ENCODE measurements at regions not wholly inside any gene's neighbourhood (a gene's known extent, or its start where the extent isn't known, plus 50 kb on each side); places are given as distances from the start of the nearest gene placed in this dataset.
A peak's percentile ranks its signal among the peaks of the same experiment; 100 is the strongest.
"Not testable (repeated sequence)": the region's sequence is repeated elsewhere in the genome, so short reads cannot be mapped to it uniquely, and the experiment has no call there.

GRCh38 chr5:163244445-163244987 is 192.9 kb upstream of the CCNG1 start:
- DNase-seq (ENCODE audit: low spot score in 2 of 2) (no peak), FAIRE-seq (no peak)

DNA sequence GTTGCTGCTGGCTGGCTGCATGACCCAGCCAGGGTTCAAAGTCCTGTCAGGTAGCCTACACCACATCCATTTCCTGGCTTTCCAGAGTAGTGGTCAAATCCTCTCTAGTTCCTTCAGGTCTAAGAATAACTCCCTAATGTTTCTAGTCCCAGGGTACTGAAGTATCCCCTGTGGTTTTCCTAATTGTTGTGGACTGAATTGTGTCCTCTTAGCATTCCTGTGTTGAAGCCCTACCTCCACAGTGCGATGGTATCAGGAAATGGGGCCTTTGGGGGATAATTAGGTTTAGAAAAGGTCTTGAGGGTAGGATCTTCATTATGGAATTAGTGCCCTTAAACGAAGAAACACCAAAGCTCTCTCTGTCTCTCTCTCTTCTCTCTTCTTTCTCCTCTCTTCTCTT is 191.8 kb upstream of the CCNG1 start:
- no peak for DNase-seq (ENCODE audit: low spot score in 2 of 2)
- FAIRE-seq: no peak

DNA sequence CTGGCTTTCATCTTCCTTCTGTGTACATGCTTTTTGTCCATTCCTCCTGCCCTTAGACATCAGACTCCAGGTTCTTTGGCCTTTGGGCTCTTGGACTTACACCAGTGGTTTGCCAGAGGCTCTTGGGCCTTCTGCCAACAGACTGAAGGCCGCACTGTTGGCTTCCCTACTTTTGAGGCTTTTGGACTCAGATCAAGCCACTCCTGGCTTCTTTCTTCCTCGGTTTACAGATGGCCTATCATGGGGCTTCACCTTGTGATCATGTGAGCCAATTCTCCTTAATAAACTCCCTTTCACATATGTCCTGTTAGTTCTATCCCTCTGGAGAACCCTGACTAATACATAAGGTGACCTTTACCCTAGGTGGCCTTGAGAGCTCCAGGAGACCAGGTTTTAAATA is 189.1 kb upstream of the CCNG1 start:
- FAIRE-seq (no peak), DNase-seq (ENCODE audit: low spot score in 2 of 2) (no peak)

- no peak for FAIRE-seq
- no peak for DNase-seq (ENCODE audit: low spot score in 2 of 2)
These were observed 188.5 kb upstream of the CCNG1 start for GRCh38 chr5:163248871-163249270.

- DNase-seq (ENCODE audit: low spot score in 2 of 2): no peak
- no peak for FAIRE-seq
These were observed 184.4 kb upstream of the CCNG1 start for GRCh38 chr5:163252950-163253349.

- FAIRE-seq: no peak
- DNase-seq (ENCODE audit: low spot score in 2 of 2): no peak
These were observed 177.9 kb upstream of the CCNG1 start for GRCh38 chr5:163259495-163259894.

GRCh38 chr5:163260471-163260870 is 176.9 kb upstream of the CCNG1 start:
- DNase-seq (ENCODE audit: low spot score in 2 of 2) (no peak), FAIRE-seq (no peak)

DNA sequence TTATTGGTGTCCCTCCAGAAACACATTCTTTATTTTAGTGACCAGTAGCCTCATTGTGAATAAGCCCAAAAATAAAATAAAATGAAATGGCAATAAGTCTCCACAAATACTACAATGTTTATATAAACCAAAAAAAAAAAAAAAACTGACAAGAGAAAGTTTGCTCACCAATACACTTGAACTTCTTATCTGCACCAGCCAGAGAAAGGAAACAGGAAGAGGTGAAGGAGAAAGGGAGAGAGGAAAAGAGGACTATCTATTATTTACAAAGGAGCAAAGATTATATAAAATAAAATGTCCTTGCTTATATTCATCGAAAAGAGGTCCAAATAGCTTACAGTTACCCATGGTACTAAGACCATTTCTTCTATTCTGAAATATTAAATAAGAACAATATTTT is 176.4 kb upstream of the CCNG1 start:
- no peak for DNase-seq (ENCODE audit: low spot score in 2 of 2)
- FAIRE-seq: no peak

DNA sequence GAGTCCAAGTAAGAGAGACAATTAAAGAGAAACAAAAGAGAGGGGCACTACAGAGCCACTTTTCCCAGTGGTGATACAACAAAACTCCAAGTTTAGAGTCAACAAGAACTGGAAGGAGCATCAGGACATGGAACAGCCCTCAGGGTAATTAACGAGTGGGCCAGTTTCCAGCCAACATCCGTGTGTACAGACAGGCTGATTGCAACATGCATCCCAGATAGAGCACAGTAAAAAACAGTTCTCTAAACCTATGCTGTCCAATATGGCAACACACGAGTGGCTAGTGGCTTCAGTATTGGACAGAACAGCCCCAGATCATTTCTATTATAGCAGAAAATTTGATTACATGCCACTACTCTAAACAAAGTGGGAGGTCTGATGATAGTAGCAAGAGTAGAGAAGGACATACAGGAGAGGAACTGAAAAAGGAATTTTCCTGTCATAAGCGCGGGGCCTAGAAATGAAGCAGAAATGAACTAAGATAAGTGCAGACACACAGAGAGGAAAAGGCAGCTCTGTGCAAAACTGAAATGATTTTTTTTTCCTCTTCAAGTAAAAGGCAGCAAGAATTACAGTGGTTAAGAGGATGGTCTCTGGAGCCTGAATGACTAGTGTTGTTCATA is 175.6 kb upstream of the CCNG1 start:
- FAIRE-seq (no peak), DNase-seq (ENCODE audit: low spot score in 2 of 2) (no peak)

DNA sequence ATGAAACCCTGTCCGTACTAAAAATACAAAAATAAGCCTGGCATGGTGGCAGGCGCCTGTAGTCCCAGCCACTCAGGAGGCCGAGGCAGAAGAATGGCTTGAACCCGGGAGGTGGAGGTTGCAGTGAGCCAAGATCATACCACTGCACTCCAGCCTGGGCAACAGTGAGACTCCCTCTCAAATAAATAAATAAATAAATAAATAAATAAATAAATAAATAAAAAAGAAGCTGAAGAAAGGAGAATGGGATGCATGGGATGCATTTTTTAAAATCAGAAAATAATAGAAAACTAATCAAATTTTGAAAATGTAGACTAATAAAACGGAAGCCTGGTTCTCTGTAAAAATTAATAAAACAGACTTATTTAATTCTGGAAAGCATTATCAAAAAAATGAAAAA is 171.1 kb upstream of the CCNG1 start:
- not testable (repeated sequence) for DNase-seq (ENCODE audit: low spot score in 2 of 2)
- peak; percentile 43 for FAIRE-seq

DNA sequence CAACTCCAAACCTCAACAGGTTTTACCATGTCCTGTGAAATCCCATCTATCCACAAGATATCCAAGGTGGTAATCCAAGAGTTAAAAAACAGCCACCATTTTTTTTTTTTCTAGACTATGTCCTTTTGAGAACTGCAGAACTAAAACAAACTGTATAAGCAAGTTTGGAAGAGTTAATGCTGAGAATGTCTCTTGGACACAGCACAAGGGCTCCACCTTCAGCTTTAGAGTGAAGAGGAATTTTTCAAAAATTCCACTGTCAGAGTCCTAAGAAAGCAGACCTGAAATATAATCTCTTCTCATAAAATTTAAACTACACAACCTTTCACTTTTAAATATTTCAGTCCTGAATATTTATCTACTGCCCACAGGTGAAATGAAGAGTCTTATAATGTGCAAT is 167.8 kb upstream of the CCNG1 start:
- FAIRE-seq (no peak), DNase-seq (ENCODE audit: low spot score in 2 of 2) (no peak)

GRCh38 chr5:163276466-163276865 is 160.9 kb upstream of the CCNG1 start:
- DNase-seq (ENCODE audit: low spot score in 2 of 2) (no peak), FAIRE-seq (no peak)

DNA sequence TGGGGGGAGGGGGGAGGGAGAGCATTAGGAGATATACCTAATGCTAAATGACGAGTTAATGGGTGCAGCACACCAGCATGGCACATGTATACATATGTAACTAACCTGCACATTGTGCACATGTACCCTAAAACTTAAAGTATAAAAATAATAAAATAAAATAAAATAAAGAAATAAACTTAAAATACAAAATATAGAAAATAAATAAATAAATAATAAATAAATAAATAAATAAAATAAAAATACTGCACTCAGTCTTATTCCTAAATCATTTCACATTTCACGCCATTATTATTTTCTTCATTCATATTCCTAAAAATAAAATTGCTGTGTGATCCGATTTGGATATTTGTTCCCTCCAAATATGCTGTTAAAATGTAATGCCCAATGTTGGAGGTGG is 156.5 kb upstream of the CCNG1 start:
- FAIRE-seq: peak; percentile 62
- DNase-seq (ENCODE audit: low spot score in 2 of 2): not testable (repeated sequence)

GRCh38 chr5:163281512-163281911 is 155.9 kb upstream of the CCNG1 start:
- FAIRE-seq: no peak
- no peak for DNase-seq (ENCODE audit: low spot score in 2 of 2)

DNA sequence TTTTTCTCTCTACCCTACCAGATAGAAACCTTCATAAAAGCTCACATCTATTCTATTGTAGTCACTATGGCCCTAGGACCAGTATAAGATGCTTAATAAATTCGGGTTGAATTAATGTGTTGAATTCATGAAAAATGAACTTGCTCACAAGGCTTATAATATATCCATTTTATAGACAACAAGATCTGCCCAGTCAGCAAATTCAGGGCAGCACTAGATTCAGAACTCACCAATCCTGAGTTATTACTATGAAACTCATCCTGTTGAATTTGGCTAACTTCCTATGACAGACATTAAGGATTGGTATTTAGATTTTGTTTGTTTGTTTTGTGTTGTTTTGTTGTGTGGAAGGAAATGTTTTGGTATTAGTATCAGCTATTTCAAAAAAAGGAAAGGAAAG is 143.6 kb upstream of the CCNG1 start:
- FAIRE-seq: no peak
- DNase-seq (ENCODE audit: low spot score in 2 of 2): no peak

GRCh38 chr5:163303718-163304117 is 133.7 kb upstream of the CCNG1 start:
- FAIRE-seq: no peak
- DNase-seq (ENCODE audit: low spot score in 2 of 2): no peak

DNA sequence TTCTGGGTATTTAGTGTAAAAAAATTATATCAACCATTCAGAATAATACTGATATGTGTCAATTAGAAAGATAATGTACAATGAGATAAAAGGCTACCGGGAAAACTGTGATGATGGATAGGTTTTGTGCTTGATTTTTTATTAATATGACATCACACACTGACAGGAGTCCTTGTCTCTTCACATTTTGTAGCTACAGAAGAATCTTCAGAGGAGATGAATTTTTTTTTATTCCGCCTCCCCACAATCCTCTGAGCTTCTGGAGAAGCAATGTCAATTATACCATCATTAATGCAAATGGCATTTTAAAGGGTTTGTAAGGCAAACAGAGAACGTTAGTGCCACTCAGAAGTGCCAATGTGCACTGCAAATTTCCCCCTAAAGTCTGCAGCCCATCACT is 131.7 kb upstream of the CCNG1 start:
- FAIRE-seq (no peak), DNase-seq (ENCODE audit: low spot score in 2 of 2) (no peak)

GRCh38 chr5:163306421-163306820 is 131.0 kb upstream of the CCNG1 start:
- no peak for DNase-seq (ENCODE audit: low spot score in 2 of 2)
- no peak for FAIRE-seq

DNA sequence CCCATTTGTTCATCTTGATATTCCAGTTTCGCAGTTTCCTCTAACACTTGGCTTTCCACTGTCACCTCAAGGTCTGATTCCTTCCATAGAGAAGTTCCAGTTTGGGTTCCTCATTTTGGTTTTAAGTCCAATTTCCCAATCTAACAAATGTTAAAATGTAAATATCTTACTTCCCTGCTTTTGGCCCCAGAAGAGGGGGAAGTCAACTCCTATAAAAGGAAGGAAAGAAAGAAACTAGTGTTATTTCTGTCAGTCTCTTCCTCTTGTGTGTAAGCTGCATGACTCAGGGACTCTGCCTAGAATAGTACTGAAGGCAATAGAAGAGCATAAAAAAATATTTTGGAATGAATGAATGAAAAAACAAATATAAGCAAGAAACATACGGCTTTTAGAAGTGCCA is 127.5 kb upstream of the CCNG1 start:
- FAIRE-seq: no peak
- no peak for DNase-seq (ENCODE audit: low spot score in 2 of 2)

DNA sequence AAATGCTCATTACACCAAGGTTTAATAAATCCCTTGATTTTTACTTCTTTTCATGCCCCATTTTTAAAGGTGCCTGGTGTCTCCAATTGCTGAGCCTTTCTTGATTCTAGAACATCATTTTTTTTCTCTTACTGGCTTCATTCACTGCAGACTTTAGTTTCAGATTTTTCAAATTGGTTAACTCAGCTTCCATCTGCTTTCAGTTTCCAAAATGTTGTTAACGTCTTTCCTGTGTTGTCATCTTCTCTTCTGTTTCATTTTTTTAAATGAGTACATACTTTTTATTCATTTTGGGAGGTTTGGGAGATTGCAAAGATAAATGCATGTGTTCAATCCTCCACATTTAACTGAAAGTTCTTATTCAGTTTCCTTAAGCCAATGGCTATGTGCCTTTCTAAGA is 126.4 kb upstream of the CCNG1 start:
- FAIRE-seq (no peak), DNase-seq (ENCODE audit: low spot score in 2 of 2) (no peak)

DNA sequence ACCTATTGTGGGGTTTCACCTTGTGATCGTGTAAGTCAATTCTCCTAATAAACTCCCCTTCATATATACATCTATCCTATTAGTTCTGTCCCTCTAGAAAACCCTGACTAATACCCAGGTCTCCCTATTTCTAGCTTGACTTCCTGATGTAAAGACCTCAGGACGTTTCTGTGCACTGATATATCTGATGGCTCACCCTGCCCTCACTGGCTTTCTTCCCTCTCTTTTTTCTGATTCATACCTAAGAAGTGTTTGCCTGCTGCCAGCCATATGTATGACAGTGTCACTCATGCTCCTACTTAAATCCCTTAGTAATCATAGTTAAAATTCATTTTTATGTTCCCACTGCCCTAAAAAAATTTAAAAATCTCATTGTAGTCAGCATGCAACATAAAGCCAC is 124.8 kb upstream of the CCNG1 start:
- FAIRE-seq: no peak
- no peak for DNase-seq (ENCODE audit: low spot score in 2 of 2)

GRCh38 chr5:163313049-163313448 is 124.3 kb upstream of the CCNG1 start:
- not testable (repeated sequence) for DNase-seq (ENCODE audit: low spot score in 2 of 2); FAIRE-seq

DNA sequence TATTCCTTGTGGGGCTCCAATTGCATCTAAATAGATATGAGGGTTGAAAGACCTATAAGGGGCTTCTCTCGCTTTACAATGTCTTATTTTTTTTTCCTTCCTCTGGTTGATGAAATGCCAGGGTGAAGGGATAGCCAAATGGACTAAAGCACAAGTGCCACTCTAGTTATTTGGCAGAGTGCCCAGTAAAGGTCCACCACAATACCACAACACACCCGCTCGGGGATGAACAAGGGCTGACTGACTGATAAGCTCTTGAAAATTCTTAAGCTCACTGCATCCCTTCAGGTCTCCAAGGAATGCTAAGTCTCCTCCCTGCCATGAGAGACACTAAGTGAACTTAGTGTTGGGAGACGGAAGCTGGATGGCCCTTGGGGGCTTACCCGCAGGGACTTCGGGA is 121.0 kb upstream of the CCNG1 start:
- DNase-seq (ENCODE audit: low spot score in 2 of 2); FAIRE-seq: not testable (repeated sequence)

Data from frontal cortex (tissue), 3 donors.